H1 (cell line): ENCODE measurements at regions not wholly inside any gene's neighbourhood (a gene's known extent, or its start where the extent isn't known, plus 50 kb on each side); places are given as distances from the start of the nearest gene placed in this dataset.

Experiments used
- CTCF ChIA-PET: fragments of 300-600 bp; sonication (Branson Sonifier 250); formaldehyde crosslinking; loops from one replicate; lab custom pipeline; 2021; ENCODE audit not compliant: partially characterized antibody; lab: Charles Lee
- POLR2A ChIA-PET: fragments of 300-600 bp; sonication (Branson Sonifier 250); formaldehyde crosslinking; loops from one replicate; lab custom pipeline; 2021; ENCODE audit warnings: inconsistent platforms; ENCODE audit not compliant: partially characterized antibody; lab: Charles Lee
- DNase-seq, 2 experiments: peaks; one replicate each; pipeline versions ENCODE4 v3.0.0 to v3.0.0-alpha.2; 2010 to 2022; ENCODE audit warnings: low spot score in 2 of 2, low read depth in 1 of 2, mixed read lengths in 1 of 2
- FAIRE-seq: peaks from 2 replicates; lab custom pipeline; 2011; peaks lifted over from hg19 to GRCh38; lab: Jason Lieb, UNC
- H2AFZ ChIP-seq: 2 replicates; pipeline ENCODE4 v1.8.1; 2012; ENCODE audit warnings: low read length, inconsistent platforms
- H2AK5ac ChIP-seq: 2 replicates; pipeline ENCODE4 v1.6.1; 2013; ENCODE audit warnings: low read depth, low read length
- H2BK120ac ChIP-seq: replicated peaks from 2 replicates; pipeline ENCODE3; 2013; ENCODE audit warnings: low read depth, low read length, inconsistent platforms
- H2BK12ac ChIP-seq: 2 replicates; pipeline ENCODE4 v1.6.1; 2013; ENCODE audit warnings: low read depth, low read length
- H2BK15ac ChIP-seq: 2 replicates; pipeline ENCODE4 v1.6.1; 2013; ENCODE audit warnings: low read length
- H2BK20ac ChIP-seq: 2 replicates; pipeline ENCODE4 v1.6.1; 2013; ENCODE audit warnings: low read length
- H2BK5ac ChIP-seq: 2 replicates; pipeline ENCODE4 v1.6.1; 2013; ENCODE audit warnings: low read depth, low read length
- H3K14ac ChIP-seq: 2 replicates; pipeline ENCODE4 v1.6.1; 2013; ENCODE audit warnings: inconsistent platforms; ENCODE audit not compliant: insufficient read length
- H3K18ac ChIP-seq: 2 replicates; pipeline ENCODE4 v1.6.1; 2013; ENCODE audit warnings: low read length; ENCODE audit errors: extremely low read depth
- H3K23ac ChIP-seq: 2 replicates; pipeline ENCODE4 v1.6.1; 2013; ENCODE audit warnings: inconsistent platforms; ENCODE audit not compliant: insufficient read length
- H3K23me2 ChIP-seq: 2 replicates; pipeline ENCODE4 v1.6.1; 2013; ENCODE audit warnings: low read depth, low read length
- H3K27ac ChIP-seq: 2 replicates; pipeline ENCODE4 v1.6.1; 2011; ENCODE audit warnings: low read depth, low read length, inconsistent platforms
- H3K27me3 ChIP-seq, 4 experiments: replicated peaks in 1 of 4; 1 replicate in 1 of 4; 2 replicates in 3 of 4; pipeline versions ENCODE4 v1.6.1 to v1.8.1; 2011 to 2013; ENCODE audit warnings: low read length in 3 of 4, mild to moderate bottlenecking in 3 of 4, inconsistent platforms in 2 of 4, mixed read lengths in 2 of 4, moderate library complexity in 1 of 4; ENCODE audit not compliant: control insufficient read depth in 3 of 4, insufficient read depth in 3 of 4; ENCODE audit errors: extremely low read depth in 1 of 4
- H3K36me3 ChIP-seq, 4 experiments: 2 replicates each; pipeline versions ENCODE4 v1.6.1 to v1.8.1; 2011 to 2013; ENCODE audit warnings: mild to moderate bottlenecking in 4 of 4, low read length in 3 of 4, moderate library complexity in 2 of 4, control low read depth in 1 of 4, inconsistent platforms in 1 of 4; ENCODE audit not compliant: insufficient read depth in 4 of 4, control insufficient read depth in 2 of 4
- H3K4ac ChIP-seq: replicated peaks from 2 replicates; pipeline ENCODE3; 2013; ENCODE audit warnings: low read length, low read depth, mixed read lengths, inconsistent platforms; ENCODE audit not compliant: insufficient read length
- H3K4me1 ChIP-seq, 4 experiments: replicated peaks in 1 of 4; 1 replicate in 1 of 4; 2 replicates in 3 of 4; pipeline versions ENCODE4 v1.6.1 to v1.8.1; 2011 to 2013; ENCODE audit warnings: low read length in 3 of 4, inconsistent platforms in 2 of 4, mixed read lengths in 1 of 4; ENCODE audit not compliant: insufficient read depth in 4 of 4, control insufficient read depth in 3 of 4
- H3K4me2 ChIP-seq, 2 experiments: 2 replicates each; pipeline versions ENCODE4 v1.6.1 to v1.8.1; 2011 to 2013; ENCODE audit warnings: low read depth in 2 of 2, low read length in 2 of 2, control low read depth in 1 of 2, inconsistent platforms in 1 of 2, mild to moderate bottlenecking in 1 of 2; ENCODE audit not compliant: insufficient read depth in 1 of 2
- H3K4me3 ChIP-seq, 4 experiments: fragments of 200-600, 300-600 bp in 1 of 4; sonication (generic), shearing (Covaris generic), sonication (Bioruptor Twin) in 1 of 4; 2 replicates each; pipeline versions ENCODE4 v1.5.1 to v1.8.1; 2011 to 2016; ENCODE audit warnings: low read length in 4 of 4, low read depth in 3 of 4, control low read depth in 2 of 4, inconsistent platforms in 2 of 4, mild to moderate bottlenecking in 2 of 4, mixed read lengths in 1 of 4, moderate library complexity in 1 of 4; ENCODE audit not compliant: insufficient read depth in 2 of 4; ENCODE audit errors: extremely low read depth in 1 of 4
- H3K56ac ChIP-seq: replicated peaks from 2 replicates; pipeline ENCODE3; 2013; ENCODE audit warnings: low read depth, mild to moderate bottlenecking, mixed read lengths, low read length, inconsistent platforms; ENCODE audit not compliant: insufficient read length
- H3K79me1 ChIP-seq: 2 replicates; pipeline ENCODE4 v1.6.1; 2013; ENCODE audit warnings: low read depth, low read length, control low read depth
- H3K79me2 ChIP-seq, 2 experiments: 2 replicates each; pipeline versions ENCODE4 v1.6.1 to v1.8.1; 2012 to 2013; ENCODE audit warnings: low read length in 2 of 2, mild to moderate bottlenecking in 2 of 2, inconsistent platforms in 1 of 2; ENCODE audit not compliant: insufficient read depth in 2 of 2, control insufficient read depth in 1 of 2
- H3K9ac ChIP-seq, 4 experiments: replicated peaks in 1 of 4; 1 replicate in 1 of 4; 2 replicates in 3 of 4; pipeline versions ENCODE4 v1.6.1 to v1.8.1; 2011 to 2013; ENCODE audit warnings: low read depth in 3 of 4, low read length in 3 of 4, control low read depth in 2 of 4, mild to moderate bottlenecking in 2 of 4, moderate library complexity in 2 of 4, inconsistent platforms in 1 of 4; ENCODE audit errors: extremely low read depth in 1 of 4
- H3K9me3 ChIP-seq, 2 experiments: 2 replicates each; pipeline versions ENCODE4 v1.6.1 to v1.8.1; 2012 to 2013; ENCODE audit warnings: mild to moderate bottlenecking in 2 of 2, moderate library complexity in 2 of 2, control low read depth in 1 of 2, inconsistent platforms in 1 of 2, low read depth in 1 of 2, low read length in 1 of 2, mixed read lengths in 1 of 2; ENCODE audit not compliant: insufficient read depth in 2 of 2
- H4K20me1 ChIP-seq, 2 experiments: replicated peaks in 1 of 2; 2 replicates each; pipeline versions ENCODE3 to v1.8.1; 2011 to 2013; ENCODE audit warnings: inconsistent platforms in 2 of 2, low read length in 2 of 2, mild to moderate bottlenecking in 1 of 2; ENCODE audit not compliant: insufficient read depth in 2 of 2, control insufficient read depth in 1 of 2
- H4K5ac ChIP-seq: 2 replicates; pipeline ENCODE4 v1.6.1; 2013; ENCODE audit warnings: low read length, low read depth, mixed read lengths, inconsistent platforms; ENCODE audit not compliant: insufficient read length
- H4K8ac ChIP-seq: 2 replicates; pipeline ENCODE4 v1.8.0; 2013; ENCODE audit warnings: mild to moderate bottlenecking, moderate library complexity, low read length, inconsistent platforms; ENCODE audit not compliant: insufficient read depth; ENCODE audit errors: extremely low read depth
- H4K91ac ChIP-seq: replicated peaks from 2 replicates; pipeline ENCODE3; 2013; ENCODE audit warnings: low read length, mixed read lengths, inconsistent platforms; ENCODE audit not compliant: insufficient read length
- BRCA1 ChIP-seq: IDR thresholded peaks from 2 replicates; pipeline ENCODE4 v1.6.1; 2012; ENCODE audit warnings: low read depth, low read length, improper control_type of control experiment
- CTBP2 ChIP-seq: IDR thresholded peaks from 2 replicates; pipeline ENCODE4 v1.7.0; 2011; ENCODE audit warnings: borderline replicate concordance, mild to moderate bottlenecking, moderate library complexity, mixed read lengths, low read length; ENCODE audit not compliant: insufficient read depth, insufficient read length
- SAP30 ChIP-seq: fragments of 300-600 bp; sonication (generic); IDR thresholded peaks from 2 replicates; pipeline ENCODE4 v1.7.1; 2012; ENCODE audit warnings: low read length, moderate library complexity, mild to moderate bottlenecking, inconsistent platforms; ENCODE audit not compliant: insufficient read depth, insufficient replicate concordance
- TBP ChIP-seq: IDR thresholded peaks from 2 replicates; pipeline ENCODE4 v1.6.1; 2011; ENCODE audit warnings: low read depth, low read length, improper control_type of control experiment
- WGBS, 2 experiments: shearing (Covaris generic) in 1 of 2; methylation state at CpG; one replicate each; pipeline versions ENCODE4 v1.1.6 to v1.1.7; 2013 to 2015; ENCODE audit warnings: low lambda C conversion rate in 2 of 2, mixed read lengths in 2 of 2, inconsistent platforms in 1 of 2, low coverage in 1 of 2, missing lambda C conversion rate in 1 of 2; ENCODE audit not compliant: insufficient replicate concordance in 2 of 2, insufficient coverage in 1 of 2, insufficient read length in 1 of 2; ENCODE audit errors: extremely low coverage in 1 of 2, missing lambda C conversion rate in 1 of 2; 5-methylcytosine and 5-hydroxymethylcytosine counted together
- TF ChIP-seq, protein P1 (sequence below), 3 experiments: IDR thresholded peaks; 1 replicate in 2 of 3; 2 replicates in 1 of 3; pipeline versions ENCODE4 v1.5.1 to v1.6.1; 2011; ENCODE audit warnings: low read length in 3 of 3, mild to moderate bottlenecking in 3 of 3, inconsistent platforms in 2 of 3, low read depth in 1 of 3, moderate library complexity in 1 of 3; ENCODE audit not compliant: insufficient read depth in 1 of 3; ENCODE audit errors: control extremely low read depth in 1 of 3

DNA sequence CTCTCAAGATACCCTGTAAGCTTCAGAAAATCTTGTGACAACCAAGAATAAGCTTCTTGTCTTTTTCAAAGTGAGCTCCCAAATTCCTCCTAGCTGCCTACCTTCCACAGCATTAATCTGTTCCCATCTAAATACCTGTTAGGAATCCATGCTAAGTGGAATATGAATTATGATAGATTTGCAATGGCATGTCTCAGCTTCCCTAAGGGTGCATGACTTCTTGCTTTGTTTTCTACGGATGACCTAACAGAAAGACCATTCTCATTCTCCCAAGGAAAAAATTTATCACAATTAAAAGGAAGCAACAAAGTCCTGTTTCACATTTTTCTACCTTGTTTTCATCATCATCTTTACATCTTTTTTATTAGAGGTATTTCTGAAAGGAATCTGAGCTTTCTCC, 532.7 kb downstream of the GRXCR1 start:
- H3K56ac ChIP-seq: no peak overlapping the region
- H3K9me3 ChIP-seq: 0 out of 4 replicates have a peak, but pooled peaks cover 0 to 2% of the 10 kb centered on the region in 2 experiments
- H3K79me2 ChIP-seq: no peaks in the 10 kb centered on the region
- no peak overlapping the region for H2BK120ac ChIP-seq
- H2BK15ac ChIP-seq: no peak overlapping the region
- POLR2A ChIA-PET: no interaction called here
- DNase-seq (no peak), FAIRE-seq (no peak)
- no peak overlapping the region for H2AK5ac ChIP-seq
- no peak overlapping the region for H2BK5ac ChIP-seq
- no peak overlapping the region for H3K18ac ChIP-seq
- H3K27me3 ChIP-seq: peaks cover 0 to 2% (median 0%) of the 10 kb centered on the region in 4 experiments; a peak in 1 of 7 replicates
- H4K20me1 ChIP-seq: no peaks in the 10 kb centered on the region
- CTCF ChIA-PET: no interaction called here
- H3K27ac ChIP-seq: no peak overlapping the region
- no peak overlapping the region for H2BK20ac ChIP-seq
- H3K9ac ChIP-seq: no peak overlapping the region
- H2AFZ ChIP-seq: no peak overlapping the region
- H4K5ac ChIP-seq: no peak overlapping the region
- H3K4me1 ChIP-seq: no peaks in the 10 kb centered on the region
- H3K36me3 ChIP-seq: no peaks in the 10 kb centered on the region
- no peak overlapping the region for H3K4me3 ChIP-seq
- TF ChIP-seq BRCA1: no peak
- TF ChIP-seq, protein P1, sequence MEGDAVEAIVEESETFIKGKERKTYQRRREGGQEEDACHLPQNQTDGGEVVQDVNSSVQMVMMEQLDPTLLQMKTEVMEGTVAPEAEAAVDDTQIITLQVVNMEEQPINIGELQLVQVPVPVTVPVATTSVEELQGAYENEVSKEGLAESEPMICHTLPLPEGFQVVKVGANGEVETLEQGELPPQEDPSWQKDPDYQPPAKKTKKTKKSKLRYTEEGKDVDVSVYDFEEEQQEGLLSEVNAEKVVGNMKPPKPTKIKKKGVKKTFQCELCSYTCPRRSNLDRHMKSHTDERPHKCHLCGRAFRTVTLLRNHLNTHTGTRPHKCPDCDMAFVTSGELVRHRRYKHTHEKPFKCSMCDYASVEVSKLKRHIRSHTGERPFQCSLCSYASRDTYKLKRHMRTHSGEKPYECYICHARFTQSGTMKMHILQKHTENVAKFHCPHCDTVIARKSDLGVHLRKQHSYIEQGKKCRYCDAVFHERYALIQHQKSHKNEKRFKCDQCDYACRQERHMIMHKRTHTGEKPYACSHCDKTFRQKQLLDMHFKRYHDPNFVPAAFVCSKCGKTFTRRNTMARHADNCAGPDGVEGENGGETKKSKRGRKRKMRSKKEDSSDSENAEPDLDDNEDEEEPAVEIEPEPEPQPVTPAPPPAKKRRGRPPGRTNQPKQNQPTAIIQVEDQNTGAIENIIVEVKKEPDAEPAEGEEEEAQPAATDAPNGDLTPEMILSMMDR (IDR thresholded peaks at IDR 0.05; ENCODE audit: control extremely low read depth in 1 of 3, insufficient read depth in 1 of 3, low read depth in 1 of 3, low read length in 3 of 3): no peak
- TF ChIP-seq TBP: no peak
- TF ChIP-seq SAP30: no peak
- TF ChIP-seq CTBP2: no peak
- no peak overlapping the region for H3K4ac ChIP-seq
- H3K14ac ChIP-seq: no peak overlapping the region
- H3K23me2 ChIP-seq: no peaks in the 10 kb centered on the region
- no peak overlapping the region for H3K23ac ChIP-seq
- no peak overlapping the region for H4K91ac ChIP-seq
- WGBS, 2 experiments: 93% methylated on average over 1 of the region's 1 CpG; no CpG with 5 or more reads in 1 of the 2 experiments
- H3K79me1 ChIP-seq: no peaks in the 10 kb centered on the region
- no peak overlapping the region for H3K4me2 ChIP-seq
- no peak overlapping the region for H4K8ac ChIP-seq
- H2BK12ac ChIP-seq: no peak overlapping the region
